ENCODE measurements at regions not wholly inside any gene's neighbourhood (a gene's known extent, or its start where the extent isn't known, plus 50 kb on each side); places are given as distances from the start of the nearest gene placed in this dataset.

DNA sequence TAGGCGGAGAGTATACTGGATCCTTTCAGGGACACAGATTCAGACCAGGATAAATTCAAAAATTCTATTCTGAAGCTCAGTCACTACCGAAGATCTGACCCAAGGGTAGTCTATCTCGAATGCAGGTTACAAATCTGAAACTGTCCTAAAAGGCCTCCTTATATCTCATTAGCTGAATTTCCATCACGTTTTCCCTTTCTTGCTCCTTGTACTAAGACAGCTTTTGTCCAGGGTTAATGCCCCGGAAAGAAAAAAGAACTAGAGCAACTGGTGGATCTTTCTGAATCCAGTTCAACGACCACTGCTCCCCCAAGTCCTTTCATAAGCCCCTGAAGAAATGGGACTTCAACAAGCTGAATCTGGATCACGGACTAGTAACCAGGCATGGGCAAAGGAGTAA, 97.5 kb upstream of the CCDC85A start:
- TF ChIP-seq YY1 (IDR thresholded peaks at IDR 0.05; ENCODE audit: low read depth), result no peak
- TF ChIP-seq CEBPB (IDR thresholded peaks at IDR 0.05), result no peak
- TF ChIP-seq EP300 (IDR thresholded peaks at IDR 0.05; ENCODE audit: borderline replicate concordance), result no peak
- TF ChIP-seq ZBTB7A (IDR thresholded peaks at IDR 0.05; ENCODE audit: low read depth), result no peak
